ENCODE measurements at regions not wholly inside any gene's neighbourhood (a gene's known extent, or its start where the extent isn't known, plus 50 kb on each side); places are given as distances from the start of the nearest gene placed in this dataset.

- no peaks in the 10 kb centered on the region for H3K9me1 ChIP-seq (ENCODE audit: insufficient read depth, low read length)
- no peak overlapping the region for H2AFZ ChIP-seq (replicated peaks; ENCODE audit: low read length, poor library complexity)
- 53% methylated on average over 8 of the region's 19 CpGs; no CpG with 5 or more reads in 1 of the 2 experiments for WGBS, 2 experiments (ENCODE audit: extremely low coverage in 2 of 2, insufficient read length in 1 of 2)
- ChIA-PET CTCF (no interaction called here), POLR2A (ENCODE audit: unreplicated experiment) (no interaction called here)
- no peak overlapping the region for H2BK20ac ChIP-seq (ENCODE audit: low read depth, low read length)
- in situ Hi-C loops (cut with MboI; ENCODE audit: low sequenced_read_pairs) (no loop called here), intact Hi-C loops (cut with micrococcal nuclease) (no loop called here), dilution Hi-C loops (cut with HindIII; ENCODE audit: low sequenced_read_pairs, unreplicated experiment) (no loop called here)
- ATAC-seq (ENCODE audit: low read depth) (no peak), DNase-seq (no peak)
- no peak overlapping the region for H3K27ac ChIP-seq (ENCODE audit: insufficient read depth, low read length)
- no TSS peak for BruUV-seq (replicated peaks)
- no peak for TF ChIP-seq POLR2A (IDR thresholded peaks at IDR 0.05; ENCODE audit: low read depth, low read length)
- no peak for TF ChIP-seq MXI1 (IDR thresholded peaks at IDR 0.05; ENCODE audit: borderline replicate concordance, low read depth, low read length)
- TF ChIP-seq RCOR1 (IDR thresholded peaks at IDR 0.05; ENCODE audit: insufficient replicate concordance, low read length): no peak
- no peak for TF ChIP-seq CEBPB (IDR thresholded peaks at IDR 0.05; ENCODE audit: low read depth, low read length)
- TF ChIP-seq BHLHE40 (IDR thresholded peaks at IDR 0.05; ENCODE audit: low read depth, low read length): no peak
- TF ChIP-seq CHD1 (IDR thresholded peaks at IDR 0.05; ENCODE audit: low read depth, low read length): no peak
- no peak for TF ChIP-seq SMC3 (IDR thresholded peaks at IDR 0.05; ENCODE audit: low read depth, low read length)
- no peak for TF ChIP-seq NFE2L2 (IDR thresholded peaks at IDR 0.05; ENCODE audit: low read depth, low read length)
- TF ChIP-seq MAFK (IDR thresholded peaks at IDR 0.05; ENCODE audit: low read depth, low read length): no peak
- TF ChIP-seq RFX5 (IDR thresholded peaks at IDR 0.05; ENCODE audit: low read depth, low read length): no peak
- TF ChIP-seq RAD21 (IDR thresholded peaks at IDR 0.05; ENCODE audit: low read length): no peak
- TF ChIP-seq, protein P1, sequence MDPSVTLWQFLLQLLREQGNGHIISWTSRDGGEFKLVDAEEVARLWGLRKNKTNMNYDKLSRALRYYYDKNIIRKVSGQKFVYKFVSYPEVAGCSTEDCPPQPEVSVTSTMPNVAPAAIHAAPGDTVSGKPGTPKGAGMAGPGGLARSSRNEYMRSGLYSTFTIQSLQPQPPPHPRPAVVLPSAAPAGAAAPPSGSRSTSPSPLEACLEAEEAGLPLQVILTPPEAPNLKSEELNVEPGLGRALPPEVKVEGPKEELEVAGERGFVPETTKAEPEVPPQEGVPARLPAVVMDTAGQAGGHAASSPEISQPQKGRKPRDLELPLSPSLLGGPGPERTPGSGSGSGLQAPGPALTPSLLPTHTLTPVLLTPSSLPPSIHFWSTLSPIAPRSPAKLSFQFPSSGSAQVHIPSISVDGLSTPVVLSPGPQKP (IDR thresholded peaks at IDR 0.05; ENCODE audit: borderline replicate concordance, low read depth, low read length): no peak
- no peak for TF ChIP-seq FOS (IDR thresholded peaks at IDR 0.05; ENCODE audit: low read depth, low read length)
- TF ChIP-seq, protein P2, sequence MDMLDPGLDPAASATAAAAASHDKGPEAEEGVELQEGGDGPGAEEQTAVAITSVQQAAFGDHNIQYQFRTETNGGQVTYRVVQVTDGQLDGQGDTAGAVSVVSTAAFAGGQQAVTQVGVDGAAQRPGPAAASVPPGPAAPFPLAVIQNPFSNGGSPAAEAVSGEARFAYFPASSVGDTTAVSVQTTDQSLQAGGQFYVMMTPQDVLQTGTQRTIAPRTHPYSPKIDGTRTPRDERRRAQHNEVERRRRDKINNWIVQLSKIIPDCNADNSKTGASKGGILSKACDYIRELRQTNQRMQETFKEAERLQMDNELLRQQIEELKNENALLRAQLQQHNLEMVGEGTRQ (IDR thresholded peaks at IDR 0.05; ENCODE audit: low read depth, low read length): no peak
- no peak for TF ChIP-seq MAZ (IDR thresholded peaks at IDR 0.05; ENCODE audit: borderline replicate concordance, low read depth, low read length)
- TF ChIP-seq CTCF (conservative IDR thresholded peaks at IDR 0.05; ENCODE audit: low read depth, low read length): no peak
- no peak overlapping the region for H2BK15ac ChIP-seq (ENCODE audit: low read depth, low read length)
- no peak overlapping the region for H2BK5ac ChIP-seq (ENCODE audit: low read depth, low read length, poor library complexity, severe bottlenecking)
- H3K4me1 ChIP-seq (ENCODE audit: control insufficient read depth, insufficient read depth, low read length): no peaks in the 10 kb centered on the region
- no peak overlapping the region for H3K9ac ChIP-seq (ENCODE audit: low read depth, low read length)
- H3K79me1 ChIP-seq (ENCODE audit: low read depth in 1 of 2, low read length in 2 of 2): no peaks in the 10 kb centered on the region
- H3K4me2 ChIP-seq (ENCODE audit: low read depth, low read length): no peak overlapping the region
- H2AK9ac ChIP-seq (replicated peaks; ENCODE audit: low read depth, low read length, poor library complexity): no peak overlapping the region
- no peaks in the 10 kb centered on the region for H3K36me3 ChIP-seq (ENCODE audit: control insufficient read depth, insufficient read depth, low read length)
- H4K5ac ChIP-seq (ENCODE audit: low read depth, low read length): no peak overlapping the region
- H2BK120ac ChIP-seq (ENCODE audit: low read depth, low read length): no peak overlapping the region
- H3K9me3 ChIP-seq (ENCODE audit: control insufficient read depth, insufficient read depth, low read length): peaks cover 72% of the 10 kb centered on the region
- H3K4me3 ChIP-seq (ENCODE audit: insufficient read depth, low read depth, low read length): no peak overlapping the region
- no peak overlapping the region for H3K23ac ChIP-seq (ENCODE audit: low read depth, low read length)
- no peak overlapping the region for H3K56ac ChIP-seq (ENCODE audit: extremely low read depth, insufficient read depth, low read length)
- H4K91ac ChIP-seq (ENCODE audit: insufficient read depth, low read depth, low read length): no peak overlapping the region
- H2AK5ac ChIP-seq (ENCODE audit: low read depth, low read length): no peak overlapping the region
- H4K20me1 ChIP-seq (ENCODE audit: insufficient read depth, low read length): no peaks in the 10 kb centered on the region
- H3K27me3 ChIP-seq (ENCODE audit: control insufficient read depth, insufficient read depth, low read length): no peaks in the 10 kb centered on the region
- no peak overlapping the region for H4K8ac ChIP-seq (ENCODE audit: low read depth in 2 of 2, low read length in 2 of 2)
- no peak overlapping the region for H3K18ac ChIP-seq (ENCODE audit: low read depth, low read length)
- no peak overlapping the region for H3K14ac ChIP-seq (replicated peaks; ENCODE audit: low read depth, low read length)
- no peak overlapping the region for H3K4ac ChIP-seq (ENCODE audit: low read depth, low read length)
Measured at GRCh38 chr6:167665698-167666330, 160.9 kb upstream of the AFDN start.

Measured in IMR-90 (cell line).